ENCODE measurements at regions not wholly inside any gene's neighbourhood (a gene's known extent, or its start where the extent isn't known, plus 50 kb on each side); places are given as distances from the start of the nearest gene placed in this dataset.

DNA sequence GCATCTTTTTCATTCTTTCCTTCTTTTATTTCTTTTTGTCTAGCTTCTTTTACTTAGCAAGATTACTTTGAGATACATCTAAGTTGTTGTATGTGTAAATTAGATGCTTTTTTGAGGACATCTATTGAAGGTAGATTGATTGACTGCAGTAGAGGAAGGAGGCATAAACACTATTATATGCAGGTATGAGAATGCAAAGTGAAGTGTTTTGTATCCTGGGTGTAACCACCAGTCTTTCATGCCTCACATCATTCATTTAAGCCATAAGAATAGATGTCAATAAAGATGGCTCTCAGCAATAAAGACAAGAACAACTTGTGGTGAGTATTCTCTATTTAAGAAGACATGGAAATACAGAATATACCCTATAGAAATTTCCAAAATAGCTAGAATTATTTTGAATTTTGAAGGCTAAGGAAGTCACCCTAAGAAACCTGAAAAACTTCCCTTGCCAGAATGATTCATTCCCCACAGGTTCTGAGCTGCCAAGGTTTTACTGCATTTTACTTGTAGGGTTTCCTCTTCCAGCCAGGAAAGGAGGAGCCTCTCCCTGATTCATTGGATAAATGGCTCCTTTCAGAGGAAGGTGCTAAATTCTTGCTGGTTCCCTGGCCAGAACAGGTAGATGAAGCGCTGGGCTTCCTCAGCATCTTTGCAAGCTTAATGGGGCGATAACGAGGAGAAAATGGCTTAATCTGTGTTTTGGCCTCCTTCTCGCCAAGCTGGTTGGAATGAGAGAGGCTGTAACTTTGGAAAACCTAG is 279.8 kb upstream of the SLC14A2 start:
- Histone ChIP-seq H2AFZ (ENCODE audit: control insufficient read depth, low read depth, low read length) (no peak overlapping the region), H3K4me2 (ENCODE audit: control insufficient read depth, insufficient read depth) (no peak overlapping the region), H3K9me3 (replicated peaks; ENCODE audit: control insufficient read depth, insufficient read depth, low read length) (no peaks in the 10 kb centered on the region), H3K36me3 (ENCODE audit: control insufficient read depth in 2 of 2, insufficient read depth in 2 of 2, low read length in 1 of 2) (no peaks in the 10 kb centered on the region), H3K79me2 (ENCODE audit: control insufficient read depth, insufficient read depth, low read length) (no peaks in the 10 kb centered on the region), H3K9ac (ENCODE audit: control insufficient read depth, insufficient read depth, low read length) (no peak overlapping the region), H3K4me3 (no peak overlapping the region), H3K4me1 (ENCODE audit: control insufficient read depth, insufficient read depth, low read length) (no peaks in the 10 kb centered on the region), H3K27me3 (replicated peaks in 1 of 2; ENCODE audit: control insufficient read depth in 2 of 2, insufficient read depth in 2 of 2, low read length in 1 of 2) (no peaks in the 10 kb centered on the region), H3K27ac (ENCODE audit: control insufficient read depth, insufficient read depth) (no peak overlapping the region), H4K20me1 (ENCODE audit: control insufficient read depth, insufficient read depth) (no peaks in the 10 kb centered on the region)
- no TSS peak for BruUV-seq (replicated peaks)
- intact Hi-C loops (cut with micrococcal nuclease; ENCODE audit: unreplicated experiment) = no loop called here
- 26% methylated on average over 4 of the region's 4 CpGs for WGBS (ENCODE audit: insufficient coverage, insufficient replicate concordance, low lambda C conversion rate, missing lambda C conversion rate)
- ChIA-PET CTCF (no interaction called here), SMC1A (ENCODE audit: uncharacterized antibody, unreplicated experiment) (no interaction called here), RAD21 (ENCODE audit: unreplicated experiment) (no interaction called here), POLR2A (interaction anchor here (1.1 kb wide), 1 partner anchor 15 kb away, joined by 3 read pairs; no protein-coding TSS in a partner anchor)
- DNase-seq (ENCODE audit: low read depth, low spot score) (no peak), FAIRE-seq (no peak), ATAC-seq (no peak)
- in situ Hi-C loops (cut with MboI) = no loop called here
- TF ChIP-seq, protein P1, sequence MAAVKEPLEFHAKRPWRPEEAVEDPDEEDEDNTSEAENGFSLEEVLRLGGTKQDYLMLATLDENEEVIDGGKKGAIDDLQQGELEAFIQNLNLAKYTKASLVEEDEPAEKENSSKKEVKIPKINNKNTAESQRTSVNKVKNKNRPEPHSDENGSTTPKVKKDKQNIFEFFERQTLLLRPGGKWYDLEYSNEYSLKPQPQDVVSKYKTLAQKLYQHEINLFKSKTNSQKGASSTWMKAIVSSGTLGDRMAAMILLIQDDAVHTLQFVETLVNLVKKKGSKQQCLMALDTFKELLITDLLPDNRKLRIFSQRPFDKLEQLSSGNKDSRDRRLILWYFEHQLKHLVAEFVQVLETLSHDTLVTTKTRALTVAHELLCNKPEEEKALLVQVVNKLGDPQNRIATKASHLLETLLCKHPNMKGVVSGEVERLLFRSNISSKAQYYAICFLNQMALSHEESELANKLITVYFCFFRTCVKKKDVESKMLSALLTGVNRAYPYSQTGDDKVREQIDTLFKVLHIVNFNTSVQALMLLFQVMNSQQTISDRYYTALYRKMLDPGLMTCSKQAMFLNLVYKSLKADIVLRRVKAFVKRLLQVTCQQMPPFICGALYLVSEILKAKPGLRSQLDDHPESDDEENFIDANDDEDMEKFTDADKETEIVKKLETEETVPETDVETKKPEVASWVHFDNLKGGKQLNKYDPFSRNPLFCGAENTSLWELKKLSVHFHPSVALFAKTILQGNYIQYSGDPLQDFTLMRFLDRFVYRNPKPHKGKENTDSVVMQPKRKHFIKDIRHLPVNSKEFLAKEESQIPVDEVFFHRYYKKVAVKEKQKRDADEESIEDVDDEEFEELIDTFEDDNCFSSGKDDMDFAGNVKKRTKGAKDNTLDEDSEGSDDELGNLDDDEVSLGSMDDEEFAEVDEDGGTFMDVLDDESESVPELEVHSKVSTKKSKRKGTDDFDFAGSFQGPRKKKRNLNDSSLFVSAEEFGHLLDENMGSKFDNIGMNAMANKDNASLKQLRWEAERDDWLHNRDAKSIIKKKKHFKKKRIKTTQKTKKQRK (IDR thresholded peaks at IDR 0.05; ENCODE audit: low read depth, low read length) = no peak
- TF ChIP-seq, protein P2, sequence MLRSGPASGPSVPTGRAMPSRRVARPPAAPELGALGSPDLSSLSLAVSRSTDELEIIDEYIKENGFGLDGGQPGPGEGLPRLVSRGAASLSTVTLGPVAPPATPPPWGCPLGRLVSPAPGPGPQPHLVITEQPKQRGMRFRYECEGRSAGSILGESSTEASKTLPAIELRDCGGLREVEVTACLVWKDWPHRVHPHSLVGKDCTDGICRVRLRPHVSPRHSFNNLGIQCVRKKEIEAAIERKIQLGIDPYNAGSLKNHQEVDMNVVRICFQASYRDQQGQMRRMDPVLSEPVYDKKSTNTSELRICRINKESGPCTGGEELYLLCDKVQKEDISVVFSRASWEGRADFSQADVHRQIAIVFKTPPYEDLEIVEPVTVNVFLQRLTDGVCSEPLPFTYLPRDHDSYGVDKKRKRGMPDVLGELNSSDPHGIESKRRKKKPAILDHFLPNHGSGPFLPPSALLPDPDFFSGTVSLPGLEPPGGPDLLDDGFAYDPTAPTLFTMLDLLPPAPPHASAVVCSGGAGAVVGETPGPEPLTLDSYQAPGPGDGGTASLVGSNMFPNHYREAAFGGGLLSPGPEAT (IDR thresholded peaks at IDR 0.05; ENCODE audit: low read depth) = no peak
- TF ChIP-seq, protein P3, sequence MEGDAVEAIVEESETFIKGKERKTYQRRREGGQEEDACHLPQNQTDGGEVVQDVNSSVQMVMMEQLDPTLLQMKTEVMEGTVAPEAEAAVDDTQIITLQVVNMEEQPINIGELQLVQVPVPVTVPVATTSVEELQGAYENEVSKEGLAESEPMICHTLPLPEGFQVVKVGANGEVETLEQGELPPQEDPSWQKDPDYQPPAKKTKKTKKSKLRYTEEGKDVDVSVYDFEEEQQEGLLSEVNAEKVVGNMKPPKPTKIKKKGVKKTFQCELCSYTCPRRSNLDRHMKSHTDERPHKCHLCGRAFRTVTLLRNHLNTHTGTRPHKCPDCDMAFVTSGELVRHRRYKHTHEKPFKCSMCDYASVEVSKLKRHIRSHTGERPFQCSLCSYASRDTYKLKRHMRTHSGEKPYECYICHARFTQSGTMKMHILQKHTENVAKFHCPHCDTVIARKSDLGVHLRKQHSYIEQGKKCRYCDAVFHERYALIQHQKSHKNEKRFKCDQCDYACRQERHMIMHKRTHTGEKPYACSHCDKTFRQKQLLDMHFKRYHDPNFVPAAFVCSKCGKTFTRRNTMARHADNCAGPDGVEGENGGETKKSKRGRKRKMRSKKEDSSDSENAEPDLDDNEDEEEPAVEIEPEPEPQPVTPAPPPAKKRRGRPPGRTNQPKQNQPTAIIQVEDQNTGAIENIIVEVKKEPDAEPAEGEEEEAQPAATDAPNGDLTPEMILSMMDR (IDR thresholded peaks at IDR 0.05 in 2 of 3, conservative IDR thresholded peaks at IDR 0.05 in 1 of 3; ENCODE audit: control insufficient read depth in 2 of 3, extremely low read depth in 1 of 3, insufficient read depth in 1 of 3, low read depth in 3 of 3, low read length in 3 of 3) = no peak
- no peak for TF ChIP-seq ZBED1 (IDR thresholded peaks at IDR 0.05; ENCODE audit: borderline replicate concordance)
- no peak for TF ChIP-seq SREBF2 (IDR thresholded peaks at IDR 0.05; ENCODE audit: low read length)
- no peak for TF ChIP-seq ASH2L (IDR thresholded peaks at IDR 0.05; ENCODE audit: borderline replicate concordance, low read depth)
- TF ChIP-seq NFIC (IDR thresholded peaks at IDR 0.05; ENCODE audit: low read depth, low read length) = no peak
- no peak for TF ChIP-seq GABPA (IDR thresholded peaks at IDR 0.05; ENCODE audit: low read depth)
- TF ChIP-seq, protein P4, sequence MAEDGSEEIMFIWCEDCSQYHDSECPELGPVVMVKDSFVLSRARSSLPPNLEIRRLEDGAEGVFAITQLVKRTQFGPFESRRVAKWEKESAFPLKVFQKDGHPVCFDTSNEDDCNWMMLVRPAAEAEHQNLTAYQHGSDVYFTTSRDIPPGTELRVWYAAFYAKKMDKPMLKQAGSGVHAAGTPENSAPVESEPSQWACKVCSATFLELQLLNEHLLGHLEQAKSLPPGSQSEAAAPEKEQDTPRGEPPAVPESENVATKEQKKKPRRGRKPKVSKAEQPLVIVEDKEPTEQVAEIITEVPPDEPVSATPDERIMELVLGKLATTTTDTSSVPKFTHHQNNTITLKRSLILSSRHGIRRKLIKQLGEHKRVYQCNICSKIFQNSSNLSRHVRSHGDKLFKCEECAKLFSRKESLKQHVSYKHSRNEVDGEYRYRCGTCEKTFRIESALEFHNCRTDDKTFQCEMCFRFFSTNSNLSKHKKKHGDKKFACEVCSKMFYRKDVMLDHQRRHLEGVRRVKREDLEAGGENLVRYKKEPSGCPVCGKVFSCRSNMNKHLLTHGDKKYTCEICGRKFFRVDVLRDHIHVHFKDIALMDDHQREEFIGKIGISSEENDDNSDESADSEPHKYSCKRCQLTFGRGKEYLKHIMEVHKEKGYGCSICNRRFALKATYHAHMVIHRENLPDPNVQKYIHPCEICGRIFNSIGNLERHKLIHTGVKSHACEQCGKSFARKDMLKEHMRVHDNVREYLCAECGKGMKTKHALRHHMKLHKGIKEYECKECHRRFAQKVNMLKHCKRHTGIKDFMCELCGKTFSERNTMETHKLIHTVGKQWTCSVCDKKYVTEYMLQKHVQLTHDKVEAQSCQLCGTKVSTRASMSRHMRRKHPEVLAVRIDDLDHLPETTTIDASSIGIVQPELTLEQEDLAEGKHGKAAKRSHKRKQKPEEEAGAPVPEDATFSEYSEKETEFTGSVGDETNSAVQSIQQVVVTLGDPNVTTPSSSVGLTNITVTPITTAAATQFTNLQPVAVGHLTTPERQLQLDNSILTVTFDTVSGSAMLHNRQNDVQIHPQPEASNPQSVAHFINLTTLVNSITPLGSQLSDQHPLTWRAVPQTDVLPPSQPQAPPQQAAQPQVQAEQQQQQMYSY (CRISPR knock-in tag; IDR thresholded peaks at IDR 0.05) = no peak
- no peak for TF ChIP-seq SMAD1 (IDR thresholded peaks at IDR 0.05; ENCODE audit: low read depth, partially characterized antibody)
- TF ChIP-seq, protein P5, sequence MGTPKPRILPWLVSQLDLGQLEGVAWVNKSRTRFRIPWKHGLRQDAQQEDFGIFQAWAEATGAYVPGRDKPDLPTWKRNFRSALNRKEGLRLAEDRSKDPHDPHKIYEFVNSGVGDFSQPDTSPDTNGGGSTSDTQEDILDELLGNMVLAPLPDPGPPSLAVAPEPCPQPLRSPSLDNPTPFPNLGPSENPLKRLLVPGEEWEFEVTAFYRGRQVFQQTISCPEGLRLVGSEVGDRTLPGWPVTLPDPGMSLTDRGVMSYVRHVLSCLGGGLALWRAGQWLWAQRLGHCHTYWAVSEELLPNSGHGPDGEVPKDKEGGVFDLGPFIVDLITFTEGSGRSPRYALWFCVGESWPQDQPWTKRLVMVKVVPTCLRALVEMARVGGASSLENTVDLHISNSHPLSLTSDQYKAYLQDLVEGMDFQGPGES (IDR thresholded peaks at IDR 0.05) = no peak

All from GM12878 (cell line).